Suprapubic skin (tissue), 4 donors: ENCODE measurements at regions not wholly inside any gene's neighbourhood (a gene's known extent, or its start where the extent isn't known, plus 50 kb on each side); places are given as distances from the start of the nearest gene placed in this dataset.

Source experiments
- DNase-seq, 2 donors: peaks; one replicate each; pipeline ENCODE4 v3.0.0-alpha.2; 2019; ENCODE audit warnings: low spot score in 2 of 2
- H3K27ac ChIP-seq: fragments of 200-600 bp; sonication (generic); one replicate; pipeline ENCODE4 v1.5.1; 2019
- H3K27me3 ChIP-seq: fragments of 200-600 bp; sonication (generic); one replicate; pipeline ENCODE4 v1.5.1; 2019
- H3K36me3 ChIP-seq: fragments of 200-600 bp; sonication (generic); one replicate; pipeline ENCODE4 v1.5.1; 2019
- H3K4me1 ChIP-seq: fragments of 200-600 bp; sonication (generic); one replicate; pipeline ENCODE4 v1.5.1; 2019
- H3K4me3 ChIP-seq: fragments of 200-600 bp; sonication (generic); one replicate; pipeline ENCODE4 v1.5.1; 2019; ENCODE audit warnings: mild to moderate bottlenecking
- H3K9me3 ChIP-seq: fragments of 200-600 bp; sonication (generic); one replicate; pipeline ENCODE4 v1.5.1; 2019
- CTCF ChIP-seq, 2 donors: fragments of 200-600 bp in 1 of 2; fragments of 450-650 bp in 1 of 2; sonication (generic) in 1 of 2; IDR thresholded peaks; one replicate each; pipeline ENCODE4 v1.5.1; 2016 to 2019; ENCODE audit warnings: antibody characterized with exemption in 2 of 2, mild to moderate bottlenecking in 1 of 2, moderate library complexity in 1 of 2
- EP300 ChIP-seq: sonication (generic); formaldehyde crosslinking; IDR thresholded peaks from one replicate; pipeline ENCODE4 v1.6.1; 2017; ENCODE audit warnings: antibody characterized with exemption
- POLR2A ChIP-seq, 2 donors: fragments of 450-650 bp; IDR thresholded peaks; one replicate each; pipeline ENCODE4 v1.6.1; 2017; ENCODE audit warnings: antibody characterized with exemption in 2 of 2, mild to moderate bottlenecking in 2 of 2, moderate library complexity in 2 of 2
- POLR2AphosphoS5 ChIP-seq, 3 donors: sonication (generic); formaldehyde crosslinking; IDR thresholded peaks; one replicate each; pipeline ENCODE4 v1.6.1; 2017; ENCODE audit warnings: antibody characterized with exemption in 3 of 3
- WGBS: methylation state at CpG from one replicate; pipeline ENCODE4 v1.1.5; 2018; 5-methylcytosine and 5-hydroxymethylcytosine counted together

GRCh38 chr18:77944533-77944932 lies 694.9 kb downstream of the GALR1 start:
- WGBS, result 74% methylated on average over 7 of the region's 7 CpGs
- H3K4me3 ChIP-seq, result no peak overlapping the region
- no peak for TF ChIP-seq CTCF (IDR thresholded peaks at IDR 0.05)
- TF ChIP-seq POLR2AphosphoS5 (IDR thresholded peaks at IDR 0.05), result no peak
- TF ChIP-seq EP300, result no peak
- no peak for TF ChIP-seq POLR2A (IDR thresholded peaks at IDR 0.05)

GRCh38 chr18:77948567-77948966 lies 698.9 kb downstream of the GALR1 start:
- Histone ChIP-seq H3K4me3 (no peak overlapping the region), H3K27me3 (peaks cover 2% of the 10 kb centered on the region), H3K36me3 (no peaks in the 10 kb centered on the region), H3K4me1 (no peaks in the 10 kb centered on the region), H3K9me3 (no peaks in the 10 kb centered on the region), H3K27ac (no peak overlapping the region)
- 0% methylated on average over 2 of the region's 2 CpGs for WGBS
- no peak for DNase-seq
- TF ChIP-seq EP300, result no peak
- TF ChIP-seq POLR2AphosphoS5 (IDR thresholded peaks at IDR 0.05), result no peak
- TF ChIP-seq CTCF (IDR thresholded peaks at IDR 0.05), result no peak
- no peak for TF ChIP-seq POLR2A (IDR thresholded peaks at IDR 0.05)

More at GRCh38 chr18:77944533-77944932, 694.9 kb downstream of the GALR1 start:
- Histone ChIP-seq H3K36me3 (no peaks in the 10 kb centered on the region), H3K4me1 (no peaks in the 10 kb centered on the region), H3K27ac (no peak overlapping the region), H3K27me3 (peaks cover 7% of the 10 kb centered on the region), H3K9me3 (no peaks in the 10 kb centered on the region)
- no peak for DNase-seq

- WGBS, result 39% methylated on average over 7 of the region's 7 CpGs
- Histone ChIP-seq H3K4me3 (no peak overlapping the region), H3K4me1 (no peaks in the 10 kb centered on the region), H3K36me3 (no peaks in the 10 kb centered on the region), H3K27me3 (peaks cover 2% of the 10 kb centered on the region), H3K27ac (no peak overlapping the region), H3K9me3 (no peaks in the 10 kb centered on the region)
- no peak for DNase-seq
- no peak for TF ChIP-seq POLR2AphosphoS5 (IDR thresholded peaks at IDR 0.05)
- TF ChIP-seq POLR2A (IDR thresholded peaks at IDR 0.05), result no peak
- no peak for TF ChIP-seq EP300
- no peak for TF ChIP-seq CTCF (IDR thresholded peaks at IDR 0.05)
Observed at GRCh38 chr18:77949355-77949973, 699.8 kb downstream of the GALR1 start.

GRCh38 chr18:77959248-77959647 lies 709.6 kb downstream of the GALR1 start:
- Histone ChIP-seq H3K36me3 (no peaks in the 10 kb centered on the region), H3K4me3 (no peak overlapping the region), H3K9me3 (no peaks in the 10 kb centered on the region), H3K4me1 (no peaks in the 10 kb centered on the region), H3K27me3 (no peaks in the 10 kb centered on the region), H3K27ac (no peak overlapping the region)
- TF ChIP-seq EP300 (no peak), POLR2A (IDR thresholded peaks at IDR 0.05) (no peak), POLR2AphosphoS5 (IDR thresholded peaks at IDR 0.05) (no peak), CTCF (IDR thresholded peaks at IDR 0.05) (no peak)
- DNase-seq, result no peak
- WGBS, result 75% methylated on average over 1 of the region's 1 CpG

GRCh38 chr18:77960791-77961410 lies 711.3 kb downstream of the GALR1 start:
- no peaks in the 10 kb centered on the region for H3K27me3 ChIP-seq
- TF ChIP-seq CTCF (IDR thresholded peaks at IDR 0.05) (no peak), POLR2A (IDR thresholded peaks at IDR 0.05) (no peak), POLR2AphosphoS5 (IDR thresholded peaks at IDR 0.05) (no peak), EP300 (no peak)
- no peak for DNase-seq
- no peaks in the 10 kb centered on the region for H3K4me1 ChIP-seq
- 72% methylated on average over 7 of the region's 7 CpGs for WGBS
- no peaks in the 10 kb centered on the region for H3K36me3 ChIP-seq
- H3K4me3 ChIP-seq, result no peak overlapping the region
- H3K27ac ChIP-seq, result no peak overlapping the region
- peaks cover 3% of the 10 kb centered on the region for H3K9me3 ChIP-seq
